Limb (tissue), 2 donors: ENCODE measurements at regions not wholly inside any gene's neighbourhood (a gene's known extent, or its start where the extent isn't known, plus 50 kb on each side); places are given as distances from the start of the nearest gene placed in this dataset.
A peak's percentile ranks its signal among the peaks of the same experiment; 100 is the strongest.

ENCODE experiments used
- DNase-seq, 2 donors: peaks; one replicate each; pipeline ENCODE4 v3.0.0-alpha.2; 2016; ENCODE audit errors: extremely low spot score in 2 of 2

- DNase-seq, result no peak
These were observed 276.4 kb downstream of the PRL start for GRCh38 chr6:22020299-22021003.

GRCh38 chr6:22021966-22022365, 274.9 kb downstream of the PRL start:
- no peak for DNase-seq

- peak in 1 of 2 donors; percentile 61 for DNase-seq
These were observed 272.9 kb downstream of the PRL start for GRCh38 chr6:22023937-22024336.

- no peak for DNase-seq
These were observed 271.8 kb downstream of the PRL start for GRCh38 chr6:22024973-22025467.

GRCh38 chr6:22025468-22026163, 271.2 kb downstream of the PRL start:
- peak; percentile 38 to 51 for DNase-seq

- DNase-seq, result no peak
These were observed 270.6 kb downstream of the PRL start for GRCh38 chr6:22026164-22026678.

GRCh38 chr6:22027040-22027725, 269.7 kb downstream of the PRL start:
- DNase-seq, result no peak

GRCh38 chr6:22028403-22029090, 268.3 kb downstream of the PRL start:
- no peak for DNase-seq

- DNase-seq, result no peak
These were observed 267.7 kb downstream of the PRL start for GRCh38 chr6:22029171-22029570.

GRCh38 chr6:22030730-22031619, 265.9 kb downstream of the PRL start:
- no peak for DNase-seq

- DNase-seq, result no peak
These were observed 261.1 kb downstream of the PRL start for GRCh38 chr6:22035690-22036089.

- no peak for DNase-seq
These were observed 260.6 kb downstream of the PRL start for GRCh38 chr6:22036275-22036674.

- no peak for DNase-seq
These were observed 260.1 kb downstream of the PRL start for GRCh38 chr6:22036699-22037098.

GRCh38 chr6:22041797-22042480, 254.9 kb downstream of the PRL start:
- DNase-seq, result no peak

- DNase-seq, result no peak
These were observed 254.1 kb downstream of the PRL start for GRCh38 chr6:22042706-22043105.

- DNase-seq, result no peak
These were observed 253.4 kb downstream of the PRL start for GRCh38 chr6:22043284-22043962.

- no peak for DNase-seq
These were observed 251.4 kb downstream of the PRL start for GRCh38 chr6:22045261-22045912.

GRCh38 chr6:22049002-22049401, 247.8 kb downstream of the PRL start:
- no peak for DNase-seq
